K562 (cell line): ENCODE measurements at regions not wholly inside any gene's neighbourhood (a gene's known extent, or its start where the extent isn't known, plus 50 kb on each side); places are given as distances from the start of the nearest gene placed in this dataset.

Experiments used
- ATAC-seq: fragments of 200-7000 bp; cut with Tn5 transposase; 3 replicates; pipeline ENCODE4 v1.9.1; 2020; ENCODE audit warnings: moderate library complexity
- BruUV-seq: library from RNA; stranded (reverse); fragments of 400-500 nt; replicated peaks from 2 replicates; lab custom pipeline; 2021; lab: Mats Ljungman, UMichigan
- CTCF ChIA-PET: fragments of 300-600 bp; formaldehyde crosslinking; extraction: SDS; loops from one replicate; lab custom pipeline; 2021; ENCODE audit warnings: low intra/inter-chr PET ratio; lab: Yijun Ruan, JAX
- POLR2A ChIA-PET: fragments of 300-600, 350-650 bp; sonication (Branson Sonifier 250); formaldehyde crosslinking; extraction: SDS; loops from one replicate; lab custom pipeline; 2021; ENCODE audit warnings: antibody characterized with exemption, inconsistent platforms; lab: Yijun Ruan, JAX
- DNase-seq, 4 experiments: peaks; one replicate each; pipeline versions ENCODE4 v3.0.0 to v3.0.0-alpha.2; 2011 to 2018; ENCODE audit warnings: low spot score in 3 of 4, mixed read lengths in 3 of 4; ENCODE audit errors: extremely low read depth in 1 of 4
- FAIRE-seq: peaks from 2 replicates; lab custom pipeline; 2011; peaks lifted over from hg19 to GRCh38; lab: Jason Lieb, UNC
- H2AFZ ChIP-seq: 2 replicates; pipeline ENCODE4 v1.6.0; 2011; ENCODE audit warnings: low read depth, low read length, control low read depth, inconsistent platforms
- H3K27ac ChIP-seq: fragments of 200-600 bp; 3 replicates; pipeline ENCODE4 v1.8.0; 2011; ENCODE audit warnings: low read depth, mild to moderate bottlenecking, control low read depth, inconsistent platforms, low read length, moderate library complexity, mixed read lengths; ENCODE audit errors: extremely low read depth
- H3K27me3 ChIP-seq, 2 experiments: fragments of 300-600 bp in 1 of 2; 2 replicates in 1 of 2; 3 replicates in 1 of 2; pipeline versions ENCODE4 v1.6.0 to v1.8.0; 2011; ENCODE audit warnings: inconsistent platforms in 2 of 2, low read length in 2 of 2, mild to moderate bottlenecking in 1 of 2, mixed read lengths in 1 of 2, moderate library complexity in 1 of 2; ENCODE audit not compliant: control insufficient read depth in 2 of 2, insufficient read depth in 2 of 2
- H3K36me3 ChIP-seq: fragments of 300-600 bp; 3 replicates; pipeline ENCODE4 v1.8.0; 2011; ENCODE audit warnings: mild to moderate bottlenecking, low read length, inconsistent platforms; ENCODE audit not compliant: control insufficient read depth, insufficient read depth
- H3K4me1 ChIP-seq, 2 experiments: fragments of 200-600 bp in 1 of 2; replicated peaks in 1 of 2; 2 replicates in 1 of 2; 3 replicates in 1 of 2; pipeline versions ENCODE4 v1.5.1 to v1.8.0; 2011; ENCODE audit warnings: inconsistent platforms in 2 of 2, low read length in 2 of 2, mild to moderate bottlenecking in 1 of 2, mixed read lengths in 1 of 2, moderate library complexity in 1 of 2; ENCODE audit not compliant: control insufficient read depth in 2 of 2, insufficient read depth in 2 of 2
- H3K4me2 ChIP-seq: 2 replicates; pipeline ENCODE4 v1.6.1; 2011; ENCODE audit warnings: low read length, control low read depth, inconsistent platforms, mixed read lengths; ENCODE audit not compliant: insufficient read depth
- H3K4me3 ChIP-seq: fragments of 200-600 bp; sonication (generic), shearing (Covaris generic); 2 replicates; pipeline ENCODE4 v1.5.1; 2016; ENCODE audit warnings: control low read depth, inconsistent platforms
- H3K79me2 ChIP-seq: fragments of 200-600 bp; 3 replicates; pipeline ENCODE4 v1.8.0; 2011; ENCODE audit warnings: low read length, inconsistent platforms; ENCODE audit not compliant: control insufficient read depth, insufficient read depth
- H3K9ac ChIP-seq, 2 experiments: 2 replicates each; pipeline versions ENCODE4 v1.6.0 to v1.6.1; 2011; ENCODE audit warnings: low read depth in 2 of 2, low read length in 2 of 2, control low read depth in 1 of 2, inconsistent platforms in 1 of 2, mild to moderate bottlenecking in 1 of 2, mixed read lengths in 1 of 2; ENCODE audit not compliant: insufficient read depth in 1 of 2
- H3K9me1 ChIP-seq: one replicate; pipeline ENCODE4 v1.6.0; 2011; ENCODE audit warnings: inconsistent platforms, mild to moderate bottlenecking, low read length, moderate library complexity; ENCODE audit not compliant: control insufficient read depth, insufficient read depth
- H3K9me3 ChIP-seq: replicated peaks from 2 replicates; pipeline ENCODE4 v1.5.1; 2011; ENCODE audit warnings: low read depth, low read length, inconsistent platforms; ENCODE audit not compliant: control insufficient read depth, insufficient read depth
- H4K20me1 ChIP-seq: replicated peaks from 2 replicates; pipeline ENCODE4 v1.6.1; 2011; ENCODE audit warnings: low read length, inconsistent platforms, mixed read lengths; ENCODE audit not compliant: control insufficient read depth, insufficient read depth
- BRCA1 ChIP-seq, 2 experiments: fragments of 450-650 bp in 1 of 2; sonication (generic) in 1 of 2; formaldehyde crosslinking in 1 of 2; IDR thresholded peaks; 2 replicates each; pipeline versions ENCODE4 v1.5.0 to v1.6.1; 2017 to 2020; ENCODE audit warnings: mild to moderate bottlenecking in 1 of 2, missing genetic modification reagents in 1 of 2
- MAFF ChIP-seq: IDR thresholded peaks from 2 replicates; pipeline ENCODE4 v1.6.1; 2012; ENCODE audit warnings: low read length, improper control_type of control experiment
- NFIX ChIP-seq: fragments of 250-450 bp; sonication (Bioruptor Pico); IDR thresholded peaks from 2 replicates; pipeline ENCODE4 v1.4.0; 2020; ENCODE audit warnings: low read depth, mild to moderate bottlenecking, moderate library complexity
- NR1H2 ChIP-seq: sonication (generic); formaldehyde crosslinking; IDR thresholded peaks from 2 replicates; pipeline ENCODE4 v1.4.0; 2020; ENCODE audit warnings: mild to moderate bottlenecking, missing genetic modification reagents
- NUFIP1 ChIP-seq: fragments of 450-650 bp; IDR thresholded peaks from 2 replicates; pipeline ENCODE4 v1.6.1; 2018; ENCODE audit not compliant: partially characterized antibody
- PTBP1 ChIP-seq: fragments of 200-400 bp; formaldehyde crosslinking; IDR thresholded peaks from 2 replicates; pipeline ENCODE4 v1.6.1; 2017; ENCODE audit warnings: low read depth, low read length
- SMARCE1 ChIP-seq: fragments of 450-650 bp; IDR thresholded peaks from 2 replicates; pipeline ENCODE4 v1.7.1; 2016; ENCODE audit warnings: mild to moderate bottlenecking
- ZNF384 ChIP-seq: IDR thresholded peaks from 2 replicates; pipeline ENCODE4 v1.6.1; 2012; ENCODE audit warnings: low read depth, low read length, improper control_type of control experiment
- ZNF507 ChIP-seq: conservative IDR thresholded peaks from 2 replicates; pipeline ENCODE4 v1.6.1; 2017; ENCODE audit warnings: missing genetic modification characterization, missing compliant biosample characterization
- ZNF830 ChIP-seq: fragments of 250-450 bp; sonication (Bioruptor Pico); IDR thresholded peaks from 2 replicates; pipeline ENCODE4 v1.5.0; 2021; ENCODE audit warnings: mild to moderate bottlenecking
- WGBS: fragments of 100-300 bp; shearing (Covaris generic); methylation state at CpG from one replicate; pipeline ENCODE4 v1.1.6; 2016; ENCODE audit warnings: low coverage, mixed read lengths; ENCODE audit not compliant: insufficient coverage; ENCODE audit errors: missing lambda C conversion rate; 5-methylcytosine and 5-hydroxymethylcytosine counted together
- in situ Hi-C: fragments of 300-500 bp; cut with MboI; formaldehyde crosslinking; loops from 4 replicates; pipeline ENCODE4 v1.15.0; 2018; ENCODE audit warnings: inconsistent platforms, mixed read lengths
- intact Hi-C: fragments of 100-400 bp; cut with micrococcal nuclease; formaldehyde crosslinking; loops from 2 replicates; pipeline ENCODE4 v1.14.2; 2022
- TF ChIP-seq, protein P1 (sequence below): IDR thresholded peaks from 2 replicates; pipeline ENCODE4 v1.6.1; 2011; ENCODE audit warnings: borderline replicate concordance, low read depth, mild to moderate bottlenecking, moderate library complexity, low read length; ENCODE audit not compliant: insufficient read depth, poor library complexity, severe bottlenecking
- TF ChIP-seq, protein P2 (sequence below): fragments of 450-650 bp; IDR thresholded peaks from 2 replicates; pipeline ENCODE4 v1.6.1; 2016; ENCODE audit warnings: borderline replicate concordance
- TF ChIP-seq, protein P3 (sequence below): conservative IDR thresholded peaks from 2 replicates; pipeline ENCODE4 v1.6.1; 2011; ENCODE audit warnings: low read depth, mild to moderate bottlenecking, low read length; ENCODE audit not compliant: control insufficient read depth
- TF ChIP-seq, protein P4 (sequence below), 2 experiments: IDR thresholded peaks in 1 of 2; conservative IDR thresholded peaks in 1 of 2; 2 replicates each; pipeline ENCODE4 v1.6.1; 2016; ENCODE audit warnings: low read depth in 2 of 2, mild to moderate bottlenecking in 1 of 2, missing compliant biosample characterization in 1 of 2, missing genetic modification characterization in 1 of 2, moderate library complexity in 1 of 2

DNA sequence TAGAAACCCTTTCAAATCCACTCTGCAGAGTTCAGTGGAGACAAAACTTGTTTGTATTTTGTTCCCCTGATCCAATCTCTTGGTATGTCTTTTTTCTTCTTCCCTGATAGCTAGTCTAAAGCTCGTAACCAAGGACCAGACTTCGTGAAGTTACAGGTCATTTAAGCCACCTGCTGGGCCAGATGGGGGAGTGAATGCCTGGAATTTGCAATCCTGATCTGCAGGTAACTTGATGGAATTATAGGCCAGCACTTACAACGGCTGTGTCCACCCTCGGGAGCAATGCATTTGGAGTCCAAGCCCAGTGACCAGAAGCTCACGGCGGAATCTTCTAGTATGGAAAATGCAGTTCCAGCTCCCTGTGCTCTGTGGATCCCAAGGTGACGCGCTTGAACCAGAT lies 566.9 kb downstream of the TCERG1L start (continued):
- no peak for TF ChIP-seq MAFF

DNA sequence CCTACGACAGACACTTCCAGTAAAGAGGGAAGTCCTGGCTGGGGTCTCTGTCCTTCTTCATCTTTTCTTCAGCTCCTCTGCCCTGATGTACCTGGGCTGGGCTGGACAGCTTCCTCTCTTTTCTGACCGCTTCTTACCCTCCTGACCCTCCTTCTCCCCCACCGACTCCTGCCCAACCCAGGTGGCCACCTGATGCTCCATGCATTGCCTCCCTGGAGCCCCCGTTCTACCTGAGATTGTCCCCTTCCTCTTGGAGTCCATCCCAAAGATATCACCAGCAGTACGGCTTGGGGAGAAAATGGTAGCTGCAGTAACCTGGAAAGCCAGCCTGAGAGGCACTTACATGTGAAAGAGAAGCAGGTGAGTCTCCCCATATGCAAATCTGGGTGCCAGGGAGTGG lies 566.3 kb downstream of the TCERG1L start:
- intact Hi-C loops, result no loop called here
- no peaks in the 10 kb centered on the region for H3K9me3 ChIP-seq
- no peaks in the 10 kb centered on the region for H3K79me2 ChIP-seq
- no peaks in the 10 kb centered on the region for H3K36me3 ChIP-seq
- in situ Hi-C loops, result no loop called here
- POLR2A ChIA-PET, result no interaction called here
- H3K27ac ChIP-seq, result no peak overlapping the region
- CTCF ChIA-PET, result no interaction called here
- no peak overlapping the region for H3K4me3 ChIP-seq
- H3K9me1 ChIP-seq, result no peaks in the 10 kb centered on the region
- 0% methylated on average over 3 of the region's 5 CpGs for WGBS
- DNase-seq (no peak), FAIRE-seq (no peak), ATAC-seq (no peak)
- H3K4me2 ChIP-seq, result no peak overlapping the region
- no peaks in the 10 kb centered on the region; a peak in 1 of 5 replicates for H3K27me3 ChIP-seq
- BruUV-seq, result no TSS peak
- H2AFZ ChIP-seq, result no peak overlapping the region
- no peaks in the 10 kb centered on the region for H4K20me1 ChIP-seq
- no peaks in the 10 kb centered on the region for H3K4me1 ChIP-seq
- no peak overlapping the region for H3K9ac ChIP-seq
- TF ChIP-seq ZNF830 (CRISPR knock-in tag) (no peak), ZNF507 (tag) (no peak), PTBP1 (no peak), NFIX (no peak), NR1H2 (CRISPR knock-in tag) (no peak), BRCA1 (IDR thresholded peaks at IDR 0.05) (no peak), BRCA1 (CRISPR knock-in tag; IDR thresholded peaks at IDR 0.05) (no peak), ZNF384 (no peak), SMARCE1 (no peak), NUFIP1 (no peak)
- TF ChIP-seq, protein P1, sequence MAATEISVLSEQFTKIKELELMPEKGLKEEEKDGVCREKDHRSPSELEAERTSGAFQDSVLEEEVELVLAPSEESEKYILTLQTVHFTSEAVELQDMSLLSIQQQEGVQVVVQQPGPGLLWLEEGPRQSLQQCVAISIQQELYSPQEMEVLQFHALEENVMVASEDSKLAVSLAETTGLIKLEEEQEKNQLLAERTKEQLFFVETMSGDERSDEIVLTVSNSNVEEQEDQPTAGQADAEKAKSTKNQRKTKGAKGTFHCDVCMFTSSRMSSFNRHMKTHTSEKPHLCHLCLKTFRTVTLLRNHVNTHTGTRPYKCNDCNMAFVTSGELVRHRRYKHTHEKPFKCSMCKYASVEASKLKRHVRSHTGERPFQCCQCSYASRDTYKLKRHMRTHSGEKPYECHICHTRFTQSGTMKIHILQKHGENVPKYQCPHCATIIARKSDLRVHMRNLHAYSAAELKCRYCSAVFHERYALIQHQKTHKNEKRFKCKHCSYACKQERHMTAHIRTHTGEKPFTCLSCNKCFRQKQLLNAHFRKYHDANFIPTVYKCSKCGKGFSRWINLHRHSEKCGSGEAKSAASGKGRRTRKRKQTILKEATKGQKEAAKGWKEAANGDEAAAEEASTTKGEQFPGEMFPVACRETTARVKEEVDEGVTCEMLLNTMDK, result no peak
- TF ChIP-seq, protein P2, sequence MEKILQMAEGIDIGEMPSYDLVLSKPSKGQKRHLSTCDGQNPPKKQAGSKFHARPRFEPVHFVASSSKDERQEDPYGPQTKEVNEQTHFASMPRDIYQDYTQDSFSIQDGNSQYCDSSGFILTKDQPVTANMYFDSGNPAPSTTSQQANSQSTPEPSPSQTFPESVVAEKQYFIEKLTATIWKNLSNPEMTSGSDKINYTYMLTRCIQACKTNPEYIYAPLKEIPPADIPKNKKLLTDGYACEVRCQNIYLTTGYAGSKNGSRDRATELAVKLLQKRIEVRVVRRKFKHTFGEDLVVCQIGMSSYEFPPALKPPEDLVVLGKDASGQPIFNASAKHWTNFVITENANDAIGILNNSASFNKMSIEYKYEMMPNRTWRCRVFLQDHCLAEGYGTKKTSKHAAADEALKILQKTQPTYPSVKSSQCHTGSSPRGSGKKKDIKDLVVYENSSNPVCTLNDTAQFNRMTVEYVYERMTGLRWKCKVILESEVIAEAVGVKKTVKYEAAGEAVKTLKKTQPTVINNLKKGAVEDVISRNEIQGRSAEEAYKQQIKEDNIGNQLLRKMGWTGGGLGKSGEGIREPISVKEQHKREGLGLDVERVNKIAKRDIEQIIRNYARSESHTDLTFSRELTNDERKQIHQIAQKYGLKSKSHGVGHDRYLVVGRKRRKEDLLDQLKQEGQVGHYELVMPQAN, result no peak
- TF ChIP-seq, protein P3, sequence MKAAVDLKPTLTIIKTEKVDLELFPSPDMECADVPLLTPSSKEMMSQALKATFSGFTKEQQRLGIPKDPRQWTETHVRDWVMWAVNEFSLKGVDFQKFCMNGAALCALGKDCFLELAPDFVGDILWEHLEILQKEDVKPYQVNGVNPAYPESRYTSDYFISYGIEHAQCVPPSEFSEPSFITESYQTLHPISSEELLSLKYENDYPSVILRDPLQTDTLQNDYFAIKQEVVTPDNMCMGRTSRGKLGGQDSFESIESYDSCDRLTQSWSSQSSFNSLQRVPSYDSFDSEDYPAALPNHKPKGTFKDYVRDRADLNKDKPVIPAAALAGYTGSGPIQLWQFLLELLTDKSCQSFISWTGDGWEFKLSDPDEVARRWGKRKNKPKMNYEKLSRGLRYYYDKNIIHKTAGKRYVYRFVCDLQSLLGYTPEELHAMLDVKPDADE, result no peak
- TF ChIP-seq, protein P4, sequence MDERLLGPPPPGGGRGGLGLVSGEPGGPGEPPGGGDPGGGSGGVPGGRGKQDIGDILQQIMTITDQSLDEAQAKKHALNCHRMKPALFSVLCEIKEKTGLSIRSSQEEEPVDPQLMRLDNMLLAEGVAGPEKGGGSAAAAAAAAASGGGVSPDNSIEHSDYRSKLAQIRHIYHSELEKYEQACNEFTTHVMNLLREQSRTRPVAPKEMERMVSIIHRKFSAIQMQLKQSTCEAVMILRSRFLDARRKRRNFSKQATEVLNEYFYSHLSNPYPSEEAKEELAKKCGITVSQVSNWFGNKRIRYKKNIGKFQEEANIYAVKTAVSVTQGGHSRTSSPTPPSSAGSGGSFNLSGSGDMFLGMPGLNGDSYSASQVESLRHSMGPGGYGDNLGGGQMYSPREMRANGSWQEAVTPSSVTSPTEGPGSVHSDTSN (CRISPR knock-in tag; IDR thresholded peaks at IDR 0.05; ENCODE audit: low read depth), result no peak
- TF ChIP-seq, protein P4 (tag; conservative IDR thresholded peaks at IDR 0.05; ENCODE audit: low read depth), result no peak
